GM12878 (cell line): ENCODE measurements at regions not wholly inside any gene's neighbourhood (a gene's known extent, or its start where the extent isn't known, plus 50 kb on each side); places are given as distances from the start of the nearest gene placed in this dataset.

ENCODE experiments used
- ATAC-seq: fragments of 200-7000 bp; cut with Tn5 transposase; 3 replicates; pipeline ENCODE4 v1.9.1; 2020; ENCODE audit warnings: mild to moderate bottlenecking, moderate library complexity
- BruUV-seq: library from RNA; stranded (reverse); fragments of 400-500 nt; replicated peaks from 2 replicates; lab custom pipeline; 2021; lab: Mats Ljungman, UMichigan
- CTCF ChIA-PET: fragments of 300-600 bp; sonication (Branson Sonifier 250); formaldehyde crosslinking; extraction: SDS; loops from one replicate; lab custom pipeline; 2021; ENCODE audit warnings: inconsistent platforms; lab: Yijun Ruan, JAX
- POLR2A ChIA-PET: fragments of 350-600 bp; formaldehyde crosslinking; extraction: SDS; loops from one replicate; lab custom pipeline; 2021; ENCODE audit warnings: inconsistent platforms; lab: Charles Lee
- RAD21 ChIA-PET: fragments of 300-600 bp; sonication (Branson Sonifier 250); formaldehyde crosslinking; loops from one replicate; lab custom pipeline; 2023; ENCODE audit warnings: antibody characterized with exemption; ENCODE audit not compliant: unreplicated experiment; lab: Charles Lee
- SMC1A ChIA-PET: fragments of 300-600 bp; sonication (Branson Sonifier 250); formaldehyde crosslinking; loops from one replicate; lab custom pipeline; 2023; ENCODE audit not compliant: unreplicated experiment, uncharacterized antibody; lab: Charles Lee
- DNase-seq: peaks from one replicate; pipeline ENCODE4 v3.0.0-alpha.2; 2011; ENCODE audit warnings: low read depth, low spot score
- FAIRE-seq: peaks from 3 replicates; lab custom pipeline; 2011; peaks lifted over from hg19 to GRCh38; lab: Jason Lieb, UNC
- H2AFZ ChIP-seq: 2 replicates; pipeline ENCODE4 v1.6.0; 2011; ENCODE audit warnings: low read depth, low read length, control low read depth; ENCODE audit not compliant: control insufficient read depth
- H3K27ac ChIP-seq: 2 replicates; pipeline ENCODE4 v1.5.1; 2011; ENCODE audit warnings: control low read depth; ENCODE audit not compliant: control insufficient read depth, insufficient read depth
- H3K27me3 ChIP-seq, 2 experiments: replicated peaks in 1 of 2; 2 replicates each; pipeline versions ENCODE4 v1.6.0 to v1.6.1; 2011; ENCODE audit warnings: low read length in 1 of 2; ENCODE audit not compliant: control insufficient read depth in 2 of 2, insufficient read depth in 2 of 2
- H3K36me3 ChIP-seq, 2 experiments: 2 replicates each; pipeline ENCODE4 v1.5.1; 2011; ENCODE audit warnings: low read length in 1 of 2; ENCODE audit not compliant: control insufficient read depth in 2 of 2, insufficient read depth in 2 of 2
- H3K4me1 ChIP-seq: 2 replicates; pipeline ENCODE4 v1.6.1; 2011; ENCODE audit warnings: mild to moderate bottlenecking, low read length, moderate library complexity, mixed read lengths; ENCODE audit not compliant: control insufficient read depth, insufficient read depth
- H3K4me2 ChIP-seq: 2 replicates; pipeline ENCODE4 v1.6.0; 2011; ENCODE audit warnings: control low read depth; ENCODE audit not compliant: control insufficient read depth, insufficient read depth
- H3K4me3 ChIP-seq: fragments of 200-600 bp; sonication (generic); 2 replicates; pipeline ENCODE4 v1.5.1; 2016
- H3K79me2 ChIP-seq: 2 replicates; pipeline ENCODE4 v1.6.0; 2011; ENCODE audit warnings: low read length; ENCODE audit not compliant: control insufficient read depth, insufficient read depth
- H3K9ac ChIP-seq: 2 replicates; pipeline ENCODE4 v1.8.0; 2011; ENCODE audit warnings: low read length, control low read depth, mixed read lengths; ENCODE audit not compliant: control insufficient read depth, insufficient read depth
- H3K9me3 ChIP-seq: replicated peaks from 3 replicates; pipeline ENCODE4 v1.5.1; 2011; ENCODE audit warnings: mild to moderate bottlenecking, low read length; ENCODE audit not compliant: control insufficient read depth, insufficient read depth
- H4K20me1 ChIP-seq: 2 replicates; pipeline ENCODE4 v1.6.0; 2011; ENCODE audit not compliant: control insufficient read depth, insufficient read depth
- ASH2L ChIP-seq: fragments of 300-600, 200-600 bp; sonication (generic); IDR thresholded peaks from 2 replicates; pipeline ENCODE4 v1.6.1; 2017; ENCODE audit warnings: low read depth, mild to moderate bottlenecking, borderline replicate concordance
- CUX1 ChIP-seq: IDR thresholded peaks from 2 replicates; pipeline ENCODE4 v1.6.1; 2012; ENCODE audit warnings: improper control_type of control experiment, low read depth, low read length; ENCODE audit not compliant: insufficient replicate concordance
- EED ChIP-seq: sonication (generic); IDR thresholded peaks from 2 replicates; pipeline ENCODE4 v1.6.1; 2016; ENCODE audit warnings: antibody characterized with exemption, low read depth
- ETV6 ChIP-seq, 2 experiments: fragments of 450-650 bp in 1 of 2; IDR thresholded peaks in 1 of 2; conservative IDR thresholded peaks in 1 of 2; 2 replicates each; pipeline ENCODE4 v1.6.1; 2014; ENCODE audit warnings: antibody characterized with exemption in 1 of 2, borderline replicate concordance in 1 of 2, low read depth in 1 of 2, mild to moderate bottlenecking in 1 of 2, moderate library complexity in 1 of 2
- FOS ChIP-seq: IDR thresholded peaks from 3 replicates; pipeline ENCODE4 v1.6.1; 2011; ENCODE audit warnings: borderline replicate concordance; ENCODE audit not compliant: insufficient read length; ENCODE audit errors: extremely low read depth
- JUNB ChIP-seq: IDR thresholded peaks from 2 replicates; pipeline ENCODE4 v1.6.1; 2016; ENCODE audit warnings: antibody characterized with exemption, mild to moderate bottlenecking
- MYC ChIP-seq: IDR thresholded peaks from 2 replicates; pipeline ENCODE4 v1.6.1; 2011; ENCODE audit warnings: mild to moderate bottlenecking, low read length, moderate library complexity, inconsistent platforms; ENCODE audit not compliant: insufficient read depth, insufficient replicate concordance, insufficient read length, severe bottlenecking
- NFXL1 ChIP-seq: fragments of 450-650 bp; IDR thresholded peaks from 2 replicates; pipeline ENCODE4 v1.6.1; 2017; ENCODE audit warnings: antibody characterized with exemption, mild to moderate bottlenecking, borderline replicate concordance
- NFYB ChIP-seq: IDR thresholded peaks from 2 replicates; pipeline ENCODE4 v1.6.1; 2011; ENCODE audit warnings: low read depth, mild to moderate bottlenecking, low read length, improper control_type of control experiment, moderate library complexity; ENCODE audit not compliant: insufficient read depth
- NR2F1 ChIP-seq: fragments of 450-650 bp; conservative IDR thresholded peaks from 2 replicates; pipeline ENCODE4 v1.6.1; 2017; ENCODE audit warnings: mild to moderate bottlenecking
- SMAD1 ChIP-seq: fragments of 450-650 bp; IDR thresholded peaks from 2 replicates; pipeline ENCODE4 v1.6.1; 2018; ENCODE audit warnings: mild to moderate bottlenecking, low read depth; ENCODE audit not compliant: partially characterized antibody
- SPI1 ChIP-seq: IDR thresholded peaks from 2 replicates; pipeline ENCODE4 v1.6.1; 2011; ENCODE audit warnings: low read depth, mild to moderate bottlenecking, low read length, moderate library complexity, borderline replicate concordance; ENCODE audit not compliant: insufficient read depth
- SRF ChIP-seq, 2 experiments: IDR thresholded peaks; 2 replicates each; pipeline ENCODE4 v1.6.1; 2011; ENCODE audit warnings: low read depth in 2 of 2, low read length in 2 of 2, mild to moderate bottlenecking in 1 of 2, moderate library complexity in 1 of 2
- ZZZ3 ChIP-seq: IDR thresholded peaks from 2 replicates; pipeline ENCODE4 v1.6.1; 2011; ENCODE audit warnings: low read depth; ENCODE audit not compliant: control insufficient read depth, insufficient read length
- WGBS: methylation state at CpG from one replicate; pipeline ENCODE4 v1.1.6; 2016; ENCODE audit warnings: low lambda C conversion rate; ENCODE audit not compliant: insufficient replicate concordance, insufficient coverage; ENCODE audit errors: missing lambda C conversion rate; 5-methylcytosine and 5-hydroxymethylcytosine counted together
- in situ Hi-C: fragments of 300-500 bp; cut with MboI; formaldehyde crosslinking; loops from 9 replicates; pipeline ENCODE4 v1.14.3; 2018; ENCODE audit warnings: mixed read lengths
- intact Hi-C: fragments of 100-400 bp; cut with micrococcal nuclease; formaldehyde crosslinking; loops from one replicate; pipeline ENCODE4 v1.14.2; 2022; ENCODE audit not compliant: unreplicated experiment
- TF ChIP-seq, protein P1 (sequence below): fragments of 450-650 bp; IDR thresholded peaks from 2 replicates; pipeline ENCODE4 v1.6.1; 2016; ENCODE audit warnings: mild to moderate bottlenecking

GRCh38 chr20:53884859-53885541 is 185.4 kb downstream of the BCAS1 start:
- Histone ChIP-seq H3K4me1 (peaks cover 3% of the 10 kb centered on the region; the same call in 1 of the 2 replicates), H3K9ac (no peak overlapping the region), H3K4me3 (no peak overlapping the region), H3K9me3 (no peaks in the 10 kb centered on the region), H3K36me3 (no peaks in the 10 kb centered on the region), H3K27me3 (no peaks in the 10 kb centered on the region), H4K20me1 (no peaks in the 10 kb centered on the region), H3K4me2 (no peak overlapping the region), H3K27ac (no peak overlapping the region), H3K79me2 (no peaks in the 10 kb centered on the region), H2AFZ (peak overlapping the region; percentile 47; the same call in 1 of the 2 replicates)
- CTCF ChIA-PET = interaction anchor here (0.5 to 1.9 kb wide), 3 partner anchors 13 to 73 kb away, joined by 3 to 8 read pairs (median 4); no protein-coding TSS in a partner anchor
- 89% methylated on average over 10 of the region's 10 CpGs for WGBS
- POLR2A ChIA-PET = interaction anchor here (1.0 to 1.2 kb wide), 2 partner anchors 11 to 16 kb away, joined by 3 to 5 read pairs; no protein-coding TSS in a partner anchor
- DNase-seq (no peak), FAIRE-seq (no peak), ATAC-seq (no peak)
- intact Hi-C loops (no loop called here), in situ Hi-C loops (no loop called here)
- RAD21 ChIA-PET = interaction anchor here (1.1 to 1.8 kb wide), 3 partner anchors 12 to 30 kb away, joined by 3 to 5 read pairs (median 4); no protein-coding TSS in a partner anchor
- SMC1A ChIA-PET = interaction anchor here (0.8 to 3.0 kb wide), 5 partner anchors 12 to 305 kb away, joined by 3 to 13 read pairs (median 3); no protein-coding TSS in a partner anchor
- BruUV-seq = no TSS peak
- TF ChIP-seq MYC (no peak), ETV6 (conservative IDR thresholded peaks at IDR 0.05 in 1 of 2, IDR thresholded peaks at IDR 0.05 in 1 of 2; ENCODE audit: borderline replicate concordance in 1 of 2, low read depth in 1 of 2) (peak in 1 of 2 experiments; percentile 87; a peak in 2 of 4 replicates), SMAD1 (no peak), ASH2L (no peak), NFYB (no peak), ZZZ3 (no peak), CUX1 (no peak), SRF (IDR thresholded peaks at IDR 0.05; ENCODE audit: low read depth in 2 of 2, low read length in 2 of 2) (no peak), NR2F1 (no peak), SPI1 (no peak), EED (no peak), FOS (no peak), JUNB (no peak), NFXL1 (peak; percentile 48; the same call in 1 of the 2 replicates)
- TF ChIP-seq, protein P1, sequence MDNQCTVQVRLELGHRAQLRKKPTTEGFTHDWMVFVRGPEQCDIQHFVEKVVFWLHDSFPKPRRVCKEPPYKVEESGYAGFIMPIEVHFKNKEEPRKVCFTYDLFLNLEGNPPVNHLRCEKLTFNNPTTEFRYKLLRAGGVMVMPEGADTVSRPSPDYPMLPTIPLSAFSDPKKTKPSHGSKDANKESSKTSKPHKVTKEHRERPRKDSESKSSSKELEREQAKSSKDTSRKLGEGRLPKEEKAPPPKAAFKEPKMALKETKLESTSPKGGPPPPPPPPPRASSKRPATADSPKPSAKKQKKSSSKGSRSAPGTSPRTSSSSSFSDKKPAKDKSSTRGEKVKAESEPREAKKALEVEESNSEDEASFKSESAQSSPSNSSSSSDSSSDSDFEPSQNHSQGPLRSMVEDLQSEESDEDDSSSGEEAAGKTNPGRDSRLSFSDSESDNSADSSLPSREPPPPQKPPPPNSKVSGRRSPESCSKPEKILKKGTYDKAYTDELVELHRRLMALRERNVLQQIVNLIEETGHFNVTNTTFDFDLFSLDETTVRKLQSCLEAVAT = no peak
